Chondrocyte (in vitro differentiated cells): ENCODE measurements at regions not wholly inside any gene's neighbourhood (a gene's known extent, or its start where the extent isn't known, plus 50 kb on each side); places are given as distances from the start of the nearest gene placed in this dataset.

Experiments used
- DNase-seq: peaks from one replicate; pipeline ENCODE4 v3.0.0; 2021; ENCODE audit warnings: mixed read lengths, low spot score
- H3K27ac Mint-ChIP-seq: one replicate; pipeline ENCODE4 v1.8.0; 2021; ENCODE audit warnings: mild to moderate bottlenecking, moderate library complexity, mixed read lengths; ENCODE audit not compliant: unreplicated experiment
- H3K27me3 Mint-ChIP-seq: 2 replicates; pipeline ENCODE4 v1.8.0; 2021; ENCODE audit warnings: low read depth, mixed read lengths
- H3K36me3 Mint-ChIP-seq: 2 replicates; pipeline ENCODE4 v1.8.0; 2021; ENCODE audit warnings: low read depth, mixed read lengths
- H3K4me1 Mint-ChIP-seq: 2 replicates; pipeline ENCODE4 v1.8.0; 2021; ENCODE audit warnings: low read depth, mild to moderate bottlenecking, mixed read lengths
- H3K4me3 Mint-ChIP-seq: one replicate; pipeline ENCODE4 v1.8.0; 2021; ENCODE audit warnings: mild to moderate bottlenecking, moderate library complexity, mixed read lengths; ENCODE audit not compliant: unreplicated experiment
- H3K9me3 Mint-ChIP-seq: 2 replicates; pipeline ENCODE4 v1.8.0; 2021; ENCODE audit warnings: low read depth, mixed read lengths
- TF ChIP-seq, protein P1 (sequence below): fragments of 200-600 bp; sonication (generic); IDR thresholded peaks from 2 replicates; pipeline ENCODE4 v1.5.0; 2021; ENCODE audit warnings: antibody characterized with exemption, mild to moderate bottlenecking, moderate library complexity

DNA sequence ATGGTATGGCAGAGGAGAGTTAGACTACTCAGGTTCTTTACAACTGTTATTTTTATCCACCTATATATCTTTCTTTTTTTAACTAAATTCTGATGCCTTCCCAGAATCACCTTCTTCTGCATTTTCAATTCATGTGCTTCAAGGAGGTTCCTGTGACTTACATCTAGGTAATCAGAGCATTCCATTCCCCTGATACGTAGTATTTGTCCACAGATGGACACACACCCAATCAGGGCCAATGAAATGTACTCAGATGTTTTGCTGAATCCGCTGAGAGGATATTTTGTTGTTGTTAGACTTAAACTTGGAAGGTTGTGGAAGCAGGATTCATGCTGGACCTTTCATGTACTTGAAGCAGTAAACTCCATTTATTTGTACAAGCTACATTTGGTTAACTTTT lies 159.4 kb upstream of the FER start:
- no peak overlapping the region for H3K27ac Mint-ChIP-seq
- H3K9me3 Mint-ChIP-seq: peaks cover 4% of the 10 kb centered on the region
- no peaks in the 10 kb centered on the region for H3K36me3 Mint-ChIP-seq
- TF ChIP-seq, protein P1, sequence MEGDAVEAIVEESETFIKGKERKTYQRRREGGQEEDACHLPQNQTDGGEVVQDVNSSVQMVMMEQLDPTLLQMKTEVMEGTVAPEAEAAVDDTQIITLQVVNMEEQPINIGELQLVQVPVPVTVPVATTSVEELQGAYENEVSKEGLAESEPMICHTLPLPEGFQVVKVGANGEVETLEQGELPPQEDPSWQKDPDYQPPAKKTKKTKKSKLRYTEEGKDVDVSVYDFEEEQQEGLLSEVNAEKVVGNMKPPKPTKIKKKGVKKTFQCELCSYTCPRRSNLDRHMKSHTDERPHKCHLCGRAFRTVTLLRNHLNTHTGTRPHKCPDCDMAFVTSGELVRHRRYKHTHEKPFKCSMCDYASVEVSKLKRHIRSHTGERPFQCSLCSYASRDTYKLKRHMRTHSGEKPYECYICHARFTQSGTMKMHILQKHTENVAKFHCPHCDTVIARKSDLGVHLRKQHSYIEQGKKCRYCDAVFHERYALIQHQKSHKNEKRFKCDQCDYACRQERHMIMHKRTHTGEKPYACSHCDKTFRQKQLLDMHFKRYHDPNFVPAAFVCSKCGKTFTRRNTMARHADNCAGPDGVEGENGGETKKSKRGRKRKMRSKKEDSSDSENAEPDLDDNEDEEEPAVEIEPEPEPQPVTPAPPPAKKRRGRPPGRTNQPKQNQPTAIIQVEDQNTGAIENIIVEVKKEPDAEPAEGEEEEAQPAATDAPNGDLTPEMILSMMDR: no peak
- no peaks in the 10 kb centered on the region for H3K4me1 Mint-ChIP-seq
- no peak for DNase-seq
- H3K27me3 Mint-ChIP-seq: peaks cover 3% of the 10 kb centered on the region
- no peak overlapping the region for H3K4me3 Mint-ChIP-seq

- H3K27me3 Mint-ChIP-seq: peaks cover 1% of the 10 kb centered on the region
- H3K4me1 Mint-ChIP-seq: no peaks in the 10 kb centered on the region
- H3K27ac Mint-ChIP-seq: no peak overlapping the region
- H3K9me3 Mint-ChIP-seq: peaks cover 4% of the 10 kb centered on the region
- TF ChIP-seq, protein P1: no peak
- H3K36me3 Mint-ChIP-seq: no peaks in the 10 kb centered on the region
- DNase-seq: no peak
- no peak overlapping the region for H3K4me3 Mint-ChIP-seq
Observed at GRCh38 chr5:108587821-108588220, 159.9 kb upstream of the FER start.

DNA sequence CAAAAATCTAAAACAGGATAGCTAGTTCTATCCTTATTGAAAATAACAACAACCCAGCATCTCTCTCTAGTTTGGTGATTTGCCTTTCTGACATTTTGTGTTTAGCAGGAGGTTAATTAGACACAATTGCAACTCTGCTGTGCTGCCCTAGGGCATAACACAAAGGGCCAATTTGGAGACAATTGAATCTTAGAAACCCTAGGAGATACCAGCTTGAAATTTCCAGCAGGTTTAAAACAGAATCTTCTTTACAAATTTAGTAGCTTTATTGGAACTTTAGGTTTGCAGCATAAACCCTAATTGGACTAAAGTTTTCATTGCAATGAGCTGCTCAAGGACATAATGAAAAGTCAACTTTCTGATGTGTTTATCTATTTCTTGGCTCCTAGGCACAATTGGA lies 166.7 kb upstream of the FER start:
- Mint-ChIP-seq H3K4me3 (no peak overlapping the region), H3K27me3 (peaks cover 3% of the 10 kb centered on the region), H3K36me3 (no peaks in the 10 kb centered on the region), H3K27ac (no peak overlapping the region), H3K9me3 (peaks cover 5% of the 10 kb centered on the region), H3K4me1 (no peaks in the 10 kb centered on the region)
- TF ChIP-seq, protein P1: no peak
- no peak for DNase-seq

DNA sequence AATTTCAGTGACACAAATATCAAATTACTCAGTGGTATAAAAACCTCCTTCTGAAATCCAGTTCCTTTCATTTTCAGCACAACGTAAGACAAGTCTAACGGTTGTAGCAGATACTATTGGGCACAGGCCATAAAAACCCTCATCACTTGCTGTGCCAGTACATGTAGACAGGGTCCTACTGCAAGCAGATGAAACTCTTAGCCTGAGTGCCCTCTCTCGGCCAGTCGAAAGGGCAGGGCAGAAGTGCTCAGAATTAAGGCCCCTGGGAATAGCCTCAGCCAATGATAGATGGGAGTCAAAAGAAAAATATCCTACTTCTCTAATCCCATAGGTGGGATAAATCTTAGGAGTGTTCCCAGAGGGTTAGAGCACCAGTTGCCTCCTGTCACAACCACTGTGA lies 168.5 kb upstream of the FER start:
- peaks cover 2% of the 10 kb centered on the region for H3K36me3 Mint-ChIP-seq
- H3K9me3 Mint-ChIP-seq: peaks cover 22% of the 10 kb centered on the region
- H3K27ac Mint-ChIP-seq: no peak overlapping the region
- H3K4me3 Mint-ChIP-seq: no peak overlapping the region
- TF ChIP-seq, protein P1: no peak
- peaks cover 2% of the 10 kb centered on the region for H3K27me3 Mint-ChIP-seq
- no peak for DNase-seq
- no peaks in the 10 kb centered on the region for H3K4me1 Mint-ChIP-seq

DNA sequence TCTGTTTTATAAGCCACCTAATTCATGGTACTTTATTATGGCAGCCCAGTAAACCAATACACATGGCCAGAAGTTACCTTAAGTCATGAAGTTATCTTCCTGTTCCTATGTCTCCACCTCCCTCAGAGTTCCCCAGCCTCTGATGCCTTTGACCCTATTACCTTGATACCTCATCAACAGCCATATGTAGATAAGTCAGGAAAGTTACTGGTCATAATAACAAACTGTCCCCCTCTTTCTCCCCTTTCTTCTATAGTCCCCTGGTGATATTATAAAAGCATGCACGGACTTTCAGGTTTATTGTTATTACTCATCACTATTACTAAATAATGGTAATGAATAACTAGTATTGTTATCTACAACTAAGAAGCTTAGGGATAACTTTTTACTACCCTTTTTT lies 168.9 kb upstream of the FER start:
- H3K36me3 Mint-ChIP-seq: peaks cover 3% of the 10 kb centered on the region
- peaks cover 2% of the 10 kb centered on the region for H3K27me3 Mint-ChIP-seq
- no peak overlapping the region for H3K27ac Mint-ChIP-seq
- no peaks in the 10 kb centered on the region for H3K4me1 Mint-ChIP-seq
- peaks cover 25% of the 10 kb centered on the region for H3K9me3 Mint-ChIP-seq
- TF ChIP-seq, protein P1: no peak
- no peak for DNase-seq
- H3K4me3 Mint-ChIP-seq: no peak overlapping the region
